ENCODE measurements at regions not wholly inside any gene's neighbourhood (a gene's known extent, or its start where the extent isn't known, plus 50 kb on each side); places are given as distances from the start of the nearest gene placed in this dataset.

DNA sequence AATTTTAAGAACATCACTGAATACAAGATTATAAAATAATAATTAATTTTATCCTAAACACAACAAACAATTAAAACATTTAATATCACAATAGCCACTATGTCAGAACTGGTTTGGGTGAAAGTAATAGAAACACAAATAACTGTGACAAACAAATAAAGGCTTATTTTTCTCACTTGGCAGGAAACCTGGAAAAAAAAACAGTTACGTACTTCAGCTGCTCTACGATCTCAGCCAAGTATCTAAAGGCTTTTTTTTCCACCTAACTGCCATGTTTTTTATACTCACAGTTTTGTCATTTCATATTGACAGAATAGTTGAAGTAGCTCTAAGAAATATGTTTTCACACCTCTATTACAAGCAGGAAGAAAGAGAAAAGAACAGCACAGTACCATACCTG is 284.8 kb upstream of the INTU start:
- no peak for TF ChIP-seq EZH2phosphoT487 (IDR thresholded peaks at IDR 0.05; ENCODE audit: low read depth)
- no peak for TF ChIP-seq CTCF (IDR thresholded peaks at IDR 0.05; ENCODE audit: low read depth, low read length)
